ENCODE measurements at regions not wholly inside any gene's neighbourhood (a gene's known extent, or its start where the extent isn't known, plus 50 kb on each side); places are given as distances from the start of the nearest gene placed in this dataset.

DNA sequence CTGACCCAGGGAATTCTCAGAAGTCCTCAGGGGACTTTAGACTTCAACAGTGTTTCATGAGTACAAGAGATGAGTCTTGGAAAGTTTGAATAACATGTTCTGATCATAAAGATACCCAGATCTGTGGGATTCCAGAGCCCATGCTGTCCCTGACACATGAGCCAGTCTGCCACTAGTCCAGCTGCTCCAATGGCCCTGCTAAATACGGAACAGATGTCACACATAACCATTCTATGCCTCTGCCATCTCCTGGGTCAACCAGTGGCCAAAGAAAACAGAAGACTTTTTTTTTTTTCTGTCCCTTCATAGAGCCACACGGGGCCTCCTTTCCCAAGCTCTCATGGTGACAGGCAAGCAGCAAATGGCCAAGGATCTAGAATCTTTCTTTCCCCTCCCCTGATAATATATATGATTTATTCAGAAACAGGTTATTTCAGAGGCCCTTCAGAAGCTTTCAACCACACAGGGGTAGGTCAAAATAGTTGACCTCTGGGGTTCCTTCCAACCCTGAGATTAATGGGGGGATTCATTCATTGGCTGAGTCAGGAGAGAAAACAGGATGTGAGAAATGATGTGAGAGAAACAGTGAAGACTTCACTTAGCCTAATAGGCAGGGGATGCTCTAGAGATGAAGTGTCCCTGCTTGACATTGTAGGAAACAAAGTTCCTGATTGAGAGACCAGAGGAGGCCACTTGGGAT lies 367.7 kb downstream of the CDK5RAP2 start:
- DNase-seq (ENCODE audit: low read depth) = no peak

DNA sequence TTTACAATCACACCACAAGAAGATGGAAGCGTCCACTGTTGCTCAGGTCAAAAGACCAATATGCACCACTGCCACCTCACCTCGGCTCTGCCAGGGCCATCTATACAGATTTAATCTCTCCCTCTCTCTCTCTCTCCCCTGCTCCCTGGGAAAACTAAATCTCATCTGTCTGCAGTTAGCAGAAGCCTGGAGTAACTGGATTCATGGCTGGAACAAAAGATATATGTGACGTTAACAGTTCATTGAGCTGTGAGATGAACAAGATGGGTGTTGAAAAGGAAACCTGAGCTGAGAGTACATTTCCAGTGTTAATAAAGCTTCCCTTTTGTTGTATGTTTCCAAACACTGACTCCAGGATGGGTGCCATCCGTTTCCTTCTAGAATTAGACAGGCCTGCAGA lies 369.7 kb downstream of the CDK5RAP2 start:
- no peak for DNase-seq (ENCODE audit: low read depth)

DNA sequence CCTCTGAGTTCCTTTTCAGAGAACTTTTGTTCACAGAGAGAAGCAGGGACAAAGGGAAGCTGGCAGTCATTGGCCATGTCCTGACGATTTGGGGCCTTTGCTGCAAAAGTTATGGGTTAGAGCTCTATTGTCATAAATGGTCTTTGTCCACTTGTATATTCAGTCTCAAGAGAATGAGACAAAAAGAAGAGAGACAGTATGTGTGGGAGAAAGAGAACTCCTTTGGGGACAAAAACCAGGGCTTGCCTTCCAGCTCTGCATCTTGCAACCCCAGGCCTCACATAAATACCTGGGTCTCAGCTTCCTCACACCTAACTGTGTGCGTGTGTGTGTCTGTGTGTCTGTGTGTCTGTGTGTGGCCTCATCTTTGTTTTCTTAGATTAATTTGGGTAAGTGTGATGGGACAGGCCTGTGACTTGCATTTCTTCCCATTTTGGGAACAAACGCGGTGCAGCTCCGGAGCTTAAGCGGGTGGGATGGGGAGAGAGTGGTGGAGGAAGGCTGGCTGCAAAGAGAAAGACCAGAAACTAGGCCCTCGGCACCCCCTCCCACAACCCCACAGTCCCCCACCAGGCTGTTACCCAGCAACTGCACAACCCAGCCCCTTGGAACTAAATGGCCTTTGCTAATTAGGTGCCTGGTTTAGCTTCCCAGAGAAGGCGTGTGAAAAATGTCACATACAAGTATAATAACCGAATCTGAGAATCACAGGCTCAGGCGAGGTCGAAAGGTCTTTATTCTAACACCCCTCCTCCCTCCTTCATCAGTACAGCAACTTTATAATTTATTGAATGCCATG lies 376.9 kb downstream of the CDK5RAP2 start:
- DNase-seq (ENCODE audit: low read depth) = no peak

DNA sequence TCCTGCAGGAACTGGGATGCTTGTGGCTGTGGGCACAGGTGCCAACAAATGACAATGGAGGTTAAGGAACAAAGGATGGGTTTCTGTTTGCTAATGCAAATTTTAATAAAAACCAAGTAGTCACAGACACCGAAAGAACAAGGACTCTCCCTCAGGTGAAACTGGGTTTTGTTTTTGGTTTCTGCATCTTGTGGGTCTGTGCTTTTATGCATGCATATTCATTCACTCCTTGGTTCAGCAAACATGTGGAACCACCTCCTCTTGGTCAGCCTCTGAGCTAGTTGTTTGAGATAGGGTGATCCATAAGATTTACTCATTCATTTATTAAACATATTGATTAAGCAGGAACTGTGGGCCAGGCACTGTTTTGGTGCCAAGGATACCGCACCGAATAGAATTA lies 381.9 kb downstream of the CDK5RAP2 start:
- DNase-seq (ENCODE audit: low read depth) = no peak

DNA sequence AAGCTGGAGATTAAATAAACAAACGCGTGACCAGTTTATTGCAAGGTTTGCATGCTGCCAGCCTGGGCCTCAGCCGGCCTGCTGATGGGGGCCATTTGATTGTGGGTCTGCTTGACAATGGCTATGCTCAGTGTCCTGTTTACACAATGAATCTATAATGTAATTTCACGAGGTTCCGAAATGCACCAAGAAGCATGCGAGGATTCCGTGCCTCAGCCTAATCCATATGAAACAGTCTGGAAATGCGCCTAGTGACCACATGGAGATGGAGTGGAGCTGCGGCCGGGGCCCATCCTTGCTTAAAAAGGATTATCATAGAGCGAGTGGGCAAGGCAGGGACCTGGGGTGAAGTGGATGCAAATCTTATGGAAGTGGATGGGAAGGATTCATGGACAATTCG lies 382.4 kb downstream of the CDK5RAP2 start:
- DNase-seq (ENCODE audit: low read depth) = no peak

DNA sequence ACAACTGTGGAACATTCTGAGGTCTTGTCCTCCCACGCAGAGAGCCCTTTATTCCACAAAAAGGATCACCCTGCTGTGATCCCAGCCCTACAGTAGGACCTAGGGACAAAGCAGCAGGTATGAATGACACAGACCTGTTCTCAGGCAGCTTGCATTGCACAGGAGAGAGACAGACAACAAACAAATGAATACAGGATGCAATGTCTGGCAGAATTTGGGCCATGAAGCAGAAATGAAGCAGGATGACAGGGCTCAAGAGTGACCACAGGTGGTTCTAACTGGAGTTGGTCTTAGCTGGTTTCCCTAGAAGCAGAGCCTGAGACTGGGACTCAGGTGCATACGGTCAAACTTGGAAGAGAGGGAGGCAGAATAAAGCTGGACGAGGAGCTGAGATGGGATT lies 388.8 kb downstream of the CDK5RAP2 start:
- no peak for DNase-seq (ENCODE audit: low read depth)

DNA sequence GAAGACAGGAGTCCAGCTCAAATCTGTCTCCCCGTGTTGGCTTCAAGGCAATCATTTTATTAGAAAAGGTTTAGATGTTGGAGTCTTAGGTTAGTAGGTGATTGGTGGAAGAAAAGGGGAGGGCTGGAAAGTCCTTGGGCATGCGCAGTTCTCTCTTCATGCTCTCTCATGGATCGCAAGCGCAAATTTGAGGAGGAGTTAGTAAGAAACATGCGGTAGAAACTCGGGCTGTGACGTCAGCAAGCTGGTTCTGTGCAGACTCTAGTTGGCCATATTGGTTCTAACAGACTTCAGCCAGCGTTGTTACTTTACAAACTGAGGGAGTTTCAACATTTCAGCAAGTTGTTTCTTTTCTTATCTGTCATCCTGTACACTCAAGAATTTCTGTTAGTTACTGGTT lies 392.2 kb downstream of the CDK5RAP2 start:
- no peak for DNase-seq (ENCODE audit: low read depth)

DNA sequence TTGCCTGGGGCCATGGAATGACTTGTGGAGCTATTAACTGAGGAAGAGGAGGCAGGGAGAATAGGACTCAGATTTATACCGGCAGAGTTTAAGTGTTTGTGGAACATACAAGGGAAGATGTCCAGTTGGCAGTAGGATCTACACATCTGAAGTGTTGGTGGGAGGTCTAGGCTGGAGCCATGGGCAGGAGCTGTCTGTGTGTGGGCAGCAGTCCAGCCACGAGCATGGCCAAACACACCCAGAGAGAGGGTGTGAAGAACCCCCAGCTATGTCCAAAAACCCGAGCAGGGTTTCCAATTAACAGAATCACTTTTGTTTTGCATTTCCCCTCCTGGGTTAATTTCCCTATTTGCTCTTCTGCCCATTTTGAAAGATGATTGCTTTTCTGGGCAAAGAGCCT lies 393.7 kb downstream of the CDK5RAP2 start:
- DNase-seq (ENCODE audit: low read depth) = no peak

DNA sequence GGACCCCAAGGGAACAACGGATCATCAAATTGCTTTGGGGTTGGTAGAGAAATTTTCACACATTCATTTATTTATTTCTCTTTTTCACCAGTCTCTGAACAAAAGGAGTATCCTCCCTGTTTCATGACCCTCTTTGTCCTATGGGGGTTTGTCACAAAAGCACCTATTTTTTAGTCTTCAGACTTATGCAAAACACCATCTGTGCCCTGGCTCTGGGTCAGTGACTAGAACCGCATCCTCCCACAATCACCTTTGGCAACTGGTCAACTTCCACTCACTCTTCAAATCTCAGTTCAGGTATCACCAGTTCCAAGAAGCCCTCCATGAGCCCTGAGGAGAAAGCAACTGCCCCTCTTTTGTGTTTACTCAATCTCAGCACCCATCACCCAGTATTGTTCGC lies 395.7 kb downstream of the CDK5RAP2 start:
- no peak for DNase-seq (ENCODE audit: low read depth)

DNA sequence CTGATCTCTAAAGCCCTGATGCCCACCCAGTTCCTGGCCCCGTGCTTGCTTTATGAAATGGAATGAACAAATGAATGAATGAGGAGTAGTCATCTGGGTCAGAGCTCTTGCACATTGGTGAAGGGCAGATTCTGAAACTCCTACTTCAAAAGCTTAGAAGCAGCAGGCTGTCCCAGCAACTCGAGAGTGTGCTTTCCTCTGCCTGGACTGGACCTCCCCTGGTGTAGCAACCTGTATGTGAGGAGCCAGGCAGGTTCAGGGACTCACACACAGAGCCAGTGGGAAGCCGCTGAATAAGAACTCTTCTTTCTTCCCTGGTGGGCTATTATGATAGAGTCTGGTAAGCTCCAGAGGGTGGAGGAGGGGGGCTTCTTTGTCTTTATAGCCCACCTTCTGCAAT lies 396.4 kb downstream of the CDK5RAP2 start:
- no peak for DNase-seq (ENCODE audit: low read depth)

DNA sequence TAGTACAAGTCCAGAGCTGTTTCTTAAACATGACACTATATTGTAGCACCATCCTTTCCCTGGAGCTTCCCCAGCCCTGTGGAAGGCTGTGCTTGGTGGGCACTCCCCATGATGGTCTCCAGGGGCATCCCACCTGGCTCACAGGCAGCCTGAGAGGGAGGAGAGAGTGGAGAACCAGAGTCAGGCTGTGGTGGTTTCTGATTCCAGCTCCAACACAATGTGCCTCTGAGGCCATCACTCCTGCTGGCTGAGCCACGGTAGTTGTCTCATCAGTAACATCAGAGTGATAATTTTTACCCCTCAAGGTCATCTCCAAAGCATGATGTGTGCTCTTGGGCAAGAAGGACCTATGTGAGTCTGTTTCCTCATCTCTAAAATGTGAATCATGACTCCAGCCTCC lies 398.0 kb downstream of the CDK5RAP2 start:
- no peak for DNase-seq (ENCODE audit: low read depth)

DNA sequence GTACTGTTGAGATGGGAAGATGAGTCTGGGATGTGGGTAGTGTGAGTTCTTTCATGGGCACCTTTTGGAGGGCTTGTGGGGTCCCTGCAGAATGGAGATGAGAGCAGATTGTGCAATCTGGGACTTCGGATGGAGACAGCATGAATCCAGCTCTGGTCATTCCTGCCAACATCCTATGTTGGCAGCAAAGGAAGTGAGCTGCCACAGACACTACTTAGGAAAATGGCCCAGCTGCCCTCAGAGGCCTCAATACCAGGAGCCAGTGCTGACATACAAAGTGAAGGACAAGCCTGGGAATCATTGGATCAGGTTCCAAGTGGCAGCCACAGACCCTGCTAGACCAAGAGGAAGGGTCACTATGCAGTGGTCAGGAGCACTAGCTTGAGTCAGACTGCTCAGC lies 402.8 kb downstream of the CDK5RAP2 start:
- DNase-seq (ENCODE audit: low read depth) = no peak

DNA sequence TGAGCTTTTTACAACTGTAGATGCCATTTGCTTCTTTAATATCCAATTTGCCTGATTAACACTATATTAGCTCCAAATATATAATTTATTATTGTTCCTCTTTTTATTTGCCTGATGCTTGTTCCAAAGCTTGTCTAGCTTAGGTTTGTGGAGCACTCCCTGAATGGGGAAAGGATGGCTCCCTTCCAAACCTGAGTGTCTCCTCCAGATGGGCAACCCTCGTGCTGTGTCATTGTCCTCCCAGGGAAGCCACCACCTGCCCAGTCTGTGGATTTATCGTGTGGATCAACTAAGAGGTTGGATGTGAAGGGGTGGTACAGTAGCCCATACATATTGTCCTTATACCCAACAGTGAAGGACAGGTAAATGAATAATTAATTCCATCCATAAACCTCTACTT lies 404.9 kb downstream of the CDK5RAP2 start:
- DNase-seq (ENCODE audit: low read depth) = no peak

DNA sequence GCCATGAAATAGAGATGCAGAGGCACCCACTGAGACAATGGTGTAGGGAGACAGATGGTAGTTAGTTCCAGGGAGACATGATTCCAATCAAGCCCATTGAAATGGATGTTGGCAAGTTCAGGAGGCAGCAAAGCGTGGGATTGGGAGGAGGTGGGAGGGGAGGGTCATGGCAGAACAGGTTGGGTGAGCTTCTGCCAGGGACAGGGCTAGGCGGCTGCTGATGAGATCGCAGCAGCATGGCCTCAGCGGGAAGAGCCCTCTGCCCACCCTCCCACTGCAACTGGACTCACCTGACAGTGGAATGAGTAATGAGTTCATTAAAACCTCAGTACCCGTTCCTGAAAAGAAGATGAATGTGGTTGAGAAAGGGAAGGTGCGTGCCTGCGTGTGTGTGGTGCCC lies 418.2 kb downstream of the CDK5RAP2 start:
- no peak for DNase-seq (ENCODE audit: low read depth)

DNA sequence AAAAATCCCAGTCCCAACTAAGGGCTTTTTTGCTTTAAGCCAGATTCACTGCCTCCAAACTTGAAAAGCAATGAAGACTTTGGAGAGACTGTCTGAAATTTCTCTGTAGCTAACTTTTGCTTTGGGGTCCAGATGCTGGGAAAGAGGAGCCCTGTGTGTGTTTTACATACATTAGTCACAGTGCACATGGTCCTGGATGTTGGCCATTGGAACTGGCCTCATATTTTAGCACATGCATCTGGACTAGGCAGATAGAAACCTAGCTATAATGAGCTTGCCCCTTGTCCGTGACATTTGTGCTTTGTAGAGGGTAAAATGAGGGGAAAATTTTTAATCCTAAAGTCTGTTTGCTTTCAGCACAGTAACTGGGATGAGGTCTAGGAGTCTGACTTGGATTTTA lies 421.7 kb downstream of the CDK5RAP2 start:
- no peak for DNase-seq (ENCODE audit: low read depth)

DNA sequence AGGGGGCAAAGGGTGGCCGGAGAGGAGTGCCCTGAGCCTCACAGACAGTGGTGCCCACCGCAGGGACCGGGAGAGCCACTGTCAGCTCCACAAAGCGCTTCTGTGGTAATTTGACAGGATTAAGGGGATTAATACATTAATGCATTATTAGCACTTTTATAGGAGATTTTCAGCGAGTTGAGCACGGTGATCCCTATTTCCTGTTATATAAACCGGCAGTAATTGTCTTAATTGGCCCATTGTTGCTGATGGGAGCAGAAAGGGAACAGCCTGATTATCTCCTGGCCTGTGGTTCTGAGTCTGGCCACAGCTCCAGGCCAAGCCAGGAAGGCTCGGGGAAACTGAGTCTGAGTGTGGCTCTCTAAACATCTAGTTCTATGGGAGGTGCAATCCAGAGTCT lies 423.6 kb downstream of the CDK5RAP2 start:
- DNase-seq (ENCODE audit: low read depth) = no peak

DNA sequence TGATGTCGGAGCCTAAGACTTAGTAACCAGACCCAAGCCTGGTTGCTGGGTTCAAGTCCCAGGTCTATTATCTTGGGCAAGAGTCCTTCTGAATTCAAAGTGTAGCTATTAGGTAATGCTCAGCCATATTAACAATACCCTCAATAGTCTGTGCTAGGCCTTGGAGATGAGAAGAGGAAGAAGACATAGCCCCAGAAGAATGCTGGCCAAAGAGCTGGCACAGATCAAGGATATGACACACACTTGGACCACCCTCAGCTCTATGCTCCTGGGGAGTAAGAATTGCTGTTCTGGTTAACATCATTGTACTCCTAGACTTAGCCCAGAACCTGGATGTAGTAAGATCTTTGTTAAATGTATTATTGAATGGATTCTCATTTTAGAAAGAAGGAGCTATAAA lies 426.7 kb downstream of the CDK5RAP2 start:
- DNase-seq (ENCODE audit: low read depth) = no peak

DNA sequence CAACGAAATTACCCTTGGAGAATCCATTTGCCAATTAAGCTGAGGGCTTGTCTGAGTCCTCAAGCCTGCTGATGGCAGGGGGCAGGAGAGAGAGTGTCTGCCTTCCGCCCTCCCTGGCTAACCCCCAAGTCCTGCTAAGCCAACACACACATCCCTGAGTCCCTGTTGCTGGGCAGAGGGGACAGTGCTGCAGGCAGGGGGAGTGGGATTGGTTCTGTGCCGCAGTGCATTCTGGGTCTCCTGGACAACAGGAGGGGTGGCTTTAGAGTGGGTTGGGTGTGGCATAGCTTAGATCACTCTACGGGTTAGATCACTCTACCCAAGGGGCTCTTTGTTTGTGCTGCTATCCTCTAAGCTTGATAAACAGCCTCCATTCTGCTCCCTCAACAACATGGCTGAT lies 427.7 kb downstream of the CDK5RAP2 start:
- no peak for DNase-seq (ENCODE audit: low read depth)

DNA sequence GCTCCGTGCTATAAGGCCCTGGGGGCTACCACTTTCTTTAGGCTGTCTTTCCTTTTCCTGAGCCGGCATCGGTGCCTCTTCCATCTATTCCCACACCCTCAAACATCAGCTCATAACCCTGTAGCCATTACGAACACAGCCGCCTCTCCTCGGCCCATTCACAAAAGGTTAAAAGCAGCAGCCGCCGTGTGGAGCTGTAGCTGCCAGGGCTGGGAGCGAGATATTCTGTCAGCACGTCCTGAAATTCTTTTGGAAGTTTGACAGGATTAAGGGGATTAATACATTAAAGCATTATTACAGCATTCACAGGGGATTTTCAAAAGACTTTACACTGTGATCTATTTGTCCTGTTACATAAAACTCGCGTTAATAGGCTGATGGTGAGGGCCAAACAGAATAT lies 428.2 kb downstream of the CDK5RAP2 start:
- DNase-seq (ENCODE audit: low read depth) = no peak

DNA sequence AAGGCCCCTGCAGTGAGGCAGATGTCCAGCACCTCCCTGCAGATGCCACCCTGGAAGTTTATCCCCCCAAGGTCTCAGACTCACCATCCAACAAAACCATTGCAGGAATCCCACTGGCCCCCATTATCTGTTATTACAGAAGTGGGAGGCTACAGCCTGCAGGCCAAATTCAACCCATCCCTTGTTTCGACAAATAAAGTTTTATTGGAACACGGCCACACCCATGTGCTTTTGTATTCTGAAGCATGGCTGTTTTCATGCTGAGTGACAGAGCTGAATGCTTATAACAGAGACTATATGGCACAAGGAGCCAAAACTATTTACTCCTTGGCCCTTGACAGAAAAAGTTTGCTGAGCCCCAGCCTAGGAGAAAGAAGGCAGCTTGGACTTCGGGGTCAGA lies 428.8 kb downstream of the CDK5RAP2 start:
- no peak for DNase-seq (ENCODE audit: low read depth)

DNA sequence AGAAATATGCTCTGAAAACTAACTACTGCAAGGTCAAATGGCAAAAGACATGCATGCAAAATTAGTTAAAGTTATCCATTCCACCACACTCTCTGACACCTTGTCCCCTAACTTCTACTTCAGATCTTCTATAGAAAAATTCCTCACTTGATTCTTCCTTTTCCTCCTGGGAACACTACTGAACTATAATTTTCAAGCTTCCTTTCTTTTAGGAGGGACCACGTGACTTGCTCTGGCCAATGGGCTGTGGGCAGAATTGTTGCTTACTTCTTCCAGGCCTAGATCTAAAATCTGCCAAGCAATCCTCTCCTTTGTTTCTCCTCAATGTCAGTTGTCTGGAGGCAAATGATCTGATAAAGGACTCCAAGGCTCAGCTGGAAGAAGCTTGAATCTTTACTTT lies 441.0 kb downstream of the CDK5RAP2 start:
- no peak for DNase-seq (ENCODE audit: low read depth)

DNA sequence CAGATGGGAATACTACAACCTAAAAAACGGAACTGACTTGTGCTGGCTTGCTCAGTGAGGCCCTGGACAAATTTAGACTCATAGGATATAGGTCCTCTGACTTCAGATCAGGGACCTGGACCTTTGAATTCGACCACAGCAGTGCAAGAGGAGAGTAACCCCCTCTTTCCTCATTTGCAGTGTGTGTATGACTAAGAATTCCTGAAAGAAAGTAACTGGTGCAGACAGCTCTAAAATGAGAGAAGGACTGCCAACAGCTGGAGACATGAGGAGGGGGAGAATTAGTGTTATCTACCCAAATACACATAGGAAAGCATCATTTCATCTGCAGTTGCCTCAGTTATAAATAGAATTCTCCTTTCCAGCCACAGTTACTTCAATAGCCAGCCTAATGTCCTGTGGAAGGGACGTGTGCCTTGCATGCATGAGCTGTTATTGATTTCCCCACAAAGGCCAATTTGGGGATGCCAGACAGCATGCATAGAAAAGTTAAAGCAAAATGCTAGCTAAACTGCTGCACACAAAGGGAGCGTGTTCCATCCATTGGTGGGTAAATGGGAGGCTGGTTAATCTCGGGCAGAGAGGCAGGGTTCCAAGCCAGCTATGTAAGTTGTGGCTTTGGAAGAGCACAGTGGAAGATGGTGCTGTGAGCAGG lies 442.7 kb downstream of the CDK5RAP2 start:
- DNase-seq (ENCODE audit: low read depth) = no peak

DNA sequence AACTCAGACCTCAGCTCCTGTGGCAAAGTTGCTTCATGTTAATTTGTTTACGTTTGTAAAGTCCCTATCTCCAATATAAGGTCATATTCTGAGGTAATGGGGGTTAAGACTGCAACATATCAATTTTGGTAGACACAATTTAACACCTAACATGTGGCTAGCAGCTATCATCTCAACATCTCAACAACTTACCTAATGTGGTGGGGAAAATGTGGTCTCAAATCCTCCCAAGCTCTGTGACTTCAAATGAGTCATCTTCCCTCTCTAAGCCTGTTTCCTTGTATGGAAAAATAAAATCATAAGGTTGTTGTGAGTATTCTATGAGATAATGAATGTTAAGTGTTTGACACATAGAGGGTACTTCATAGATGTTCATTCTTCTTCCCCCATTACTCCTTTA lies 443.3 kb downstream of the CDK5RAP2 start:
- DNase-seq (ENCODE audit: low read depth) = no peak
